ENCODE measurements at regions not wholly inside any gene's neighbourhood (a gene's known extent, or its start where the extent isn't known, plus 50 kb on each side); places are given as distances from the start of the nearest gene placed in this dataset.

GRCh38 chr11:32039149-32039548, 51.7 kb upstream of the RCN1 start:
- DNase-seq, result no peak

- no peak for DNase-seq
Observed at GRCh38 chr11:32034680-32035079, 56.2 kb upstream of the RCN1 start.

- DNase-seq, result no peak
Observed at GRCh38 chr11:32034149-32034548, 56.7 kb upstream of the RCN1 start.

- DNase-seq, result no peak
Observed at GRCh38 chr11:32033491-32033890, 57.4 kb upstream of the RCN1 start.

- DNase-seq, result no peak
Observed at GRCh38 chr11:32033067-32033466, 57.8 kb upstream of the RCN1 start.

- DNase-seq, result no peak
Observed at GRCh38 chr11:32032478-32032877, 58.4 kb upstream of the RCN1 start.

- no peak for DNase-seq
Observed at GRCh38 chr11:32032052-32032451, 58.8 kb upstream of the RCN1 start.

- DNase-seq, result no peak
Observed at GRCh38 chr11:32030875-32031503, 59.9 kb upstream of the RCN1 start.

- DNase-seq, result no peak
Observed at GRCh38 chr11:32029721-32030120, 61.2 kb upstream of the RCN1 start.

- DNase-seq, result no peak
Observed at GRCh38 chr11:32028201-32028600, 62.7 kb upstream of the RCN1 start.

GRCh38 chr11:32026766-32027165, 64.1 kb upstream of the RCN1 start:
- DNase-seq, result no peak

GRCh38 chr11:32024948-32025347, 65.9 kb upstream of the RCN1 start:
- DNase-seq, result no peak

GRCh38 chr11:32023370-32024305, 67.2 kb upstream of the RCN1 start:
- DNase-seq, result no peak

GRCh38 chr11:32018672-32019071, 72.2 kb upstream of the RCN1 start:
- DNase-seq, result no peak

GRCh38 chr11:32016111-32016510, 74.8 kb upstream of the RCN1 start:
- no peak for DNase-seq

GRCh38 chr11:32015427-32015826, 75.4 kb upstream of the RCN1 start:
- no peak for DNase-seq

- no peak for DNase-seq
Observed at GRCh38 chr11:32013603-32014002, 77.3 kb upstream of the RCN1 start.

GRCh38 chr11:32012049-32012448, 78.8 kb upstream of the RCN1 start:
- DNase-seq, result no peak

- DNase-seq, result no peak
Observed at GRCh38 chr11:32008880-32009551, 81.9 kb upstream of the RCN1 start.

GRCh38 chr11:32006799-32007388, 84.0 kb upstream of the RCN1 start:
- DNase-seq, result peak; percentile 51

- no peak for DNase-seq
Observed at GRCh38 chr11:32005786-32006416, 85.0 kb upstream of the RCN1 start.

GRCh38 chr11:32003335-32003734, 87.5 kb upstream of the RCN1 start:
- no peak for DNase-seq
